OCI-LY7 (cell line): ENCODE measurements at regions not wholly inside any gene's neighbourhood (a gene's known extent, or its start where the extent isn't known, plus 50 kb on each side); places are given as distances from the start of the nearest gene placed in this dataset.
"Not testable (repeated sequence)": the region's sequence is repeated elsewhere in the genome, so short reads cannot be mapped to it uniquely, and the experiment has no call there.

Source experiments
- BruUV-seq: library from RNA; stranded (reverse); fragments of 400-500 nt; replicated peaks from 2 replicates; lab custom pipeline; 2021; lab: Mats Ljungman, UMichigan
- CTCF ChIA-PET: fragments of 300-600 bp; sonication (Branson Sonifier 250); formaldehyde crosslinking; loops from one replicate; lab custom pipeline; 2022; ENCODE audit warnings: antibody characterized with exemption; ENCODE audit not compliant: unreplicated experiment; lab: Charles Lee
- POLR2A ChIA-PET: fragments of 300-600 bp; sonication (Branson Sonifier 250); formaldehyde crosslinking; loops from one replicate; lab custom pipeline; 2022; ENCODE audit warnings: antibody characterized with exemption; lab: Charles Lee
- DNase-seq: peaks from one replicate; pipeline ENCODE4 v3.0.0-alpha.2; 2015; ENCODE audit warnings: low spot score
- H2AFZ ChIP-seq: fragments of 200-600 bp; sonication (generic), shearing (Covaris generic); 2 replicates; pipeline ENCODE4 v1.6.1; 2014; ENCODE audit warnings: mild to moderate bottlenecking, antibody characterized with exemption, low read length, moderate library complexity
- H3K27ac ChIP-seq: fragments of 200-600 bp; sonication (generic); 2 replicates; pipeline ENCODE4 v1.5.1; 2014; ENCODE audit warnings: mixed run types, low read depth, mild to moderate bottlenecking, moderate library complexity, low read length, inconsistent platforms; ENCODE audit not compliant: poor library complexity, severe bottlenecking
- H3K36me3 ChIP-seq: fragments of 200-600 bp; sonication (generic); 2 replicates; pipeline ENCODE4 v1.6.1; 2014; ENCODE audit warnings: mild to moderate bottlenecking, antibody characterized with exemption, low read length, moderate library complexity, mixed read lengths; ENCODE audit not compliant: insufficient read depth
- H3K4me1 ChIP-seq: fragments of 200-600 bp; sonication (generic); 2 replicates; pipeline ENCODE4 v1.5.1; 2014; ENCODE audit warnings: mild to moderate bottlenecking, low read length; ENCODE audit not compliant: insufficient read depth, poor library complexity, severe bottlenecking
- H3K4me2 ChIP-seq: fragments of 200-600 bp; sonication (generic); 2 replicates; pipeline ENCODE4 v1.6.1; 2014; ENCODE audit warnings: mild to moderate bottlenecking, low read length
- H3K4me3 ChIP-seq: fragments of 200-600 bp; sonication (generic); 2 replicates; pipeline ENCODE4 v1.5.1; 2014; ENCODE audit warnings: mild to moderate bottlenecking, low read depth, low read length; ENCODE audit not compliant: poor library complexity, severe bottlenecking
- H3K79me2 ChIP-seq: fragments of 200-600 bp; sonication (generic); 2 replicates; pipeline ENCODE4 v1.6.1; 2016; ENCODE audit warnings: low read depth, mild to moderate bottlenecking, low read length, moderate library complexity, mixed read lengths; ENCODE audit not compliant: insufficient read depth
- H3K9me2 ChIP-seq: fragments of 200-600 bp; sonication (generic); 2 replicates; pipeline ENCODE4 v1.6.1; 2016; ENCODE audit warnings: mild to moderate bottlenecking, low read length, mixed read lengths; ENCODE audit not compliant: insufficient read depth
- H3K9me3 ChIP-seq: fragments of 200-600 bp; sonication (generic); 2 replicates; pipeline ENCODE4 v1.6.1; 2014; ENCODE audit warnings: mild to moderate bottlenecking, mixed run types, low read length, mixed read lengths
- H4K20me1 ChIP-seq: fragments of 200-600 bp; sonication (generic); 2 replicates; pipeline ENCODE4 v1.6.1; 2014; ENCODE audit warnings: mild to moderate bottlenecking, antibody characterized with exemption, low read length, moderate library complexity, mixed read lengths; ENCODE audit not compliant: insufficient read depth
- EZH2phosphoT487 ChIP-seq: fragments of 200-600 bp; sonication (generic); IDR thresholded peaks from 2 replicates; pipeline ENCODE4 v1.6.1; 2018; ENCODE audit warnings: low read depth, borderline replicate concordance, mild to moderate bottlenecking, mixed run types, antibody characterized with exemption, low read length, moderate library complexity, mixed read lengths
- intact Hi-C: fragments of 100-400 bp; cut with micrococcal nuclease; formaldehyde crosslinking; loops from one replicate; pipeline ENCODE4 v1.10.0; 2022; ENCODE audit not compliant: unreplicated experiment
- TF ChIP-seq, protein P1 (sequence below): fragments of 200-600 bp; sonication (generic); conservative IDR thresholded peaks from 2 replicates; pipeline ENCODE4 v1.5.1; 2014; ENCODE audit warnings: mild to moderate bottlenecking, antibody characterized with exemption, low read length, moderate library complexity, mixed read lengths

DNA sequence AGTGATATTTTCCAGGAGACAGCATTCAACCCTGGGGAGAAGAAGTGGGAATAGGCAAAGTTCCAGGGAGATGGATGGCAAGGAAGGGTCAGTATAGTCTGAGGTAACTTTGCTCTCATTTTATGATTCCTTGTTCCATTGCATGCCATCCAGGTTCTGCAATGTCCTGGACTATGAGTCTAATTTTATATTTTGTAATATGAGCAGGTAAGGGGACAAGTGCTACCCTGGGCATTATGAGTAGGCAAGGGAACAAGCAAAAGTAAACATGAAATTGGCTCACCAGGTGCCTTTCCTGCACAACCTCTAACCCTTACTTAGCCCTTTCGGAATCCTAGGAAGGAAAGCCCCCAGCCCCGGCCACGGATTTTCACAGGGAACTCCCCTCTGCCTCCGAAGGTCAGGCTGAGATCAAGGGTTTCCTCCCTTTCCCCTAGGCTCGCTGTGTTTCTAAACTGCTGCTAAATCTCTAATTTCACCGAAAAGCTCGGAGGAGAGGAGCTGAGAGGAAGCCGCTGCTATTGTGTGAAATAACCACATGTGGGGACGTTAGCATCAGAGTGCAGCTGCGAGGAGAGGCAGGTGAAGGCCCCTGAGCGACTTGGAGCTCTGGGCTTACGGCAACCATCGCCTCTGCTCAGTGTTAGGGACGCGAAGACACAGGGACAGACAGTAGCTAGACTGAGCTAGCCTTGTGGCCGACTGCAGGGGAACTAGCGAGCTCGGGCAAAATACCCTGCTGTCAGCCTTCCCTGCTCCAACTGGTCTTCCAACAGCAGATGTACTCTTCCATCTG, 194.7 kb downstream of the KDM5D start:
- ChIA-PET CTCF (no interaction called here), POLR2A (interaction anchor here (0.5 to 10.1 kb wide), 2 partner anchors 8 to 16 kb away, joined by 4 to 85 read pairs; no protein-coding TSS in a partner anchor)
- H3K9me2 ChIP-seq, result no peaks in the 10 kb centered on the region
- DNase-seq, result no peak
- no peak overlapping the region for H2AFZ ChIP-seq
- H3K79me2 ChIP-seq, result no peaks in the 10 kb centered on the region
- no peak overlapping the region for H3K4me2 ChIP-seq
- H3K4me1 ChIP-seq, result peaks cover 6% of the 10 kb centered on the region
- intact Hi-C loops, result no loop called here
- TF ChIP-seq EZH2phosphoT487, result no peak
- TF ChIP-seq, protein P1, sequence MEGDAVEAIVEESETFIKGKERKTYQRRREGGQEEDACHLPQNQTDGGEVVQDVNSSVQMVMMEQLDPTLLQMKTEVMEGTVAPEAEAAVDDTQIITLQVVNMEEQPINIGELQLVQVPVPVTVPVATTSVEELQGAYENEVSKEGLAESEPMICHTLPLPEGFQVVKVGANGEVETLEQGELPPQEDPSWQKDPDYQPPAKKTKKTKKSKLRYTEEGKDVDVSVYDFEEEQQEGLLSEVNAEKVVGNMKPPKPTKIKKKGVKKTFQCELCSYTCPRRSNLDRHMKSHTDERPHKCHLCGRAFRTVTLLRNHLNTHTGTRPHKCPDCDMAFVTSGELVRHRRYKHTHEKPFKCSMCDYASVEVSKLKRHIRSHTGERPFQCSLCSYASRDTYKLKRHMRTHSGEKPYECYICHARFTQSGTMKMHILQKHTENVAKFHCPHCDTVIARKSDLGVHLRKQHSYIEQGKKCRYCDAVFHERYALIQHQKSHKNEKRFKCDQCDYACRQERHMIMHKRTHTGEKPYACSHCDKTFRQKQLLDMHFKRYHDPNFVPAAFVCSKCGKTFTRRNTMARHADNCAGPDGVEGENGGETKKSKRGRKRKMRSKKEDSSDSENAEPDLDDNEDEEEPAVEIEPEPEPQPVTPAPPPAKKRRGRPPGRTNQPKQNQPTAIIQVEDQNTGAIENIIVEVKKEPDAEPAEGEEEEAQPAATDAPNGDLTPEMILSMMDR, result no peak
- H3K4me3 ChIP-seq, result no peak overlapping the region
- H3K36me3 ChIP-seq, result no peaks in the 10 kb centered on the region
- no TSS peak for BruUV-seq
- H3K27ac ChIP-seq, result no peak overlapping the region
- no peaks in the 10 kb centered on the region for H3K9me3 ChIP-seq
- no peaks in the 10 kb centered on the region for H4K20me1 ChIP-seq

DNA sequence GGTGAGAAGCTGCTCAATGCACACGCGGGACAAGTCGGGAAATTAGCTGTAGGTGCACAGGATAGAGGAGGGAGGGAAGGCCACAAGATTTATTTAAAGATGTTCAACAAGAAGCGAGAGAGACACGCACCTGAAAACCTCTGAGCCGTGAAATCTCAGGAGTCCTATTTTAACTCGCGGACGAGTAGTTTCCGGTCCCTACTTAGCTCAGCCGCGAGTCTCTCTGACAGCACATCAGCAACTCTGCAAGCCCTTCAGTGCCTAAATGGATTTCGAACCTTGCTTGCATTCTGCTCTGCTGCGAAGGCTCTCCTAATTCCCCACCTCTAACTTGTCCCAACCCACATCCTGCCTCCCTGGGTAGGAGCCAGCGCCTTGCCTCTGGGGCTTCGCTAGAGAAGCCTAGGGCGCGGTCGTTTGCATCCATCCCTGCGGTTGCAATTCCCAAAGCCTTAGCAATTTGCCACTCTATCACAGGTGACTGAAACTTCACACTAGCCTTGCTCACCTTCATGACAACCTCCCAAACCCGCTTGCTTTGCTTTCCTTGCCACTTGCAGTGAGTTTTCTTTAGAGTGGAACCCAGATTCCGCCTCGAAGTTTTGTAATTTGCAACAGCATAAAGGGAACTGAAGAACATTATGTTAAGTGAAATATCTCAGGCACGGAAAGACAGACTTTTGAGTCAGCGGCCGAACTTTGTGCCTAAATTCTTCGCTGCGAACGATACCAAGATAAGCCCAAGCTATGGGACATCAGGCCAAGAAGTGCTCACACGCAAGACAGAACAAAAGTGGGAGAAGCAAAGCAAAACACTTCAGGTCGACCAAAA, 202.8 kb downstream of the KDM5D start:
- H3K9me2 ChIP-seq, result no peaks in the 10 kb centered on the region
- H3K4me2 ChIP-seq, result peak overlapping the region; percentile 83
- no peaks in the 10 kb centered on the region for H3K79me2 ChIP-seq
- TSS peak; percentile 87 for BruUV-seq
- TF ChIP-seq, protein P1, result no peak
- no peaks in the 10 kb centered on the region for H3K36me3 ChIP-seq
- H3K4me3 ChIP-seq, result peak overlapping the region; percentile 57
- no peaks in the 10 kb centered on the region for H3K9me3 ChIP-seq
- ChIA-PET CTCF (no interaction called here), POLR2A (interaction anchor here (0.7 to 10.1 kb wide), 8 partner anchors 8 to 202 kb away, joined by 3 to 85 read pairs (median 4); partner anchors contain the start of gene KDM5D)
- peak; percentile 91 for DNase-seq
- intact Hi-C loops, result loop anchor here (1.0 to 5.0 kb wide), 4 partner anchors 26 to 1036 kb away; partner anchors contain the start of gene EIF1AY
- peaks cover 59% of the 10 kb centered on the region for H3K4me1 ChIP-seq
- peak overlapping the region; percentile 93 for H3K27ac ChIP-seq
- H4K20me1 ChIP-seq, result no peaks in the 10 kb centered on the region
- H2AFZ ChIP-seq, result peak overlapping the region; percentile 65; the same call in 1 of the 2 replicates

DNA sequence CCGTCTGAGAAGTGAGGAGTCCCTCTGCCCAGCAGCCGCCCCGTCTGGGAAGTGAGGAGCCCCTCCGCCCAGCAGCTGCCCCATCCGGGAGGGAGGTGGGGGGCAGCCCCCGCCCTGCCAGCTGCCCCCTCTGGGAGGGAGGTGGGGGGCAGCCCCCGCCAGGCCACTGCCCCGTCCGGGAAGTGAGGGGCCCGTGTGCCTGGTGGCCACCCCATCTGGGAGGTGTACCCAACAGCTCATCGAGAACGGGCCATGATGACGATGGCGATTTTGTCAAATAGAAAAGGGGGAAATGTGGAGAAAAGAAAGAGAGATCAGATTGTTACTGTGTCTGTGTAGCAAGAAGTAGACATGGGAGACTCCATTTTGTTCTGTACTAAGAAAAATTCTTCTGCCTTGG, 208.8 kb downstream of the KDM5D start:
- peaks cover 29% of the 10 kb centered on the region for H3K4me1 ChIP-seq
- BruUV-seq, result not testable (repeated sequence)

More for the DNA sequence above, 208.8 kb downstream of the KDM5D start:
- CTCF ChIA-PET, H3K9me2 ChIP-seq, H4K20me1 ChIP-seq, DNase-seq, POLR2A ChIA-PET, H3K27ac ChIP-seq, H2AFZ ChIP-seq, H3K79me2 ChIP-seq, H3K9me3 ChIP-seq, H3K4me3 ChIP-seq, H3K36me3 ChIP-seq, H3K4me2 ChIP-seq, intact Hi-C loops: not testable (repeated sequence)
